Epithelial cell of esophagus (primary cell): ENCODE measurements at regions not wholly inside any gene's neighbourhood (a gene's known extent, or its start where the extent isn't known, plus 50 kb on each side); places are given as distances from the start of the nearest gene placed in this dataset.

ENCODE experiments used
- DNase-seq: peaks from one replicate; pipeline ENCODE4 v3.0.0; 2010; ENCODE audit warnings: low read depth
- H3K4me3 ChIP-seq: 2 replicates; pipeline ENCODE4 v1.5.1; 2011; ENCODE audit warnings: mild to moderate bottlenecking, low read length, control low read depth
- TF ChIP-seq, protein P1 (sequence below): IDR thresholded peaks from 2 replicates; pipeline ENCODE4 v1.5.1; 2011; ENCODE audit warnings: low read depth, mild to moderate bottlenecking, low read length, control low read depth, inconsistent platforms; ENCODE audit not compliant: insufficient read depth; ENCODE audit errors: missing control alignments

DNA sequence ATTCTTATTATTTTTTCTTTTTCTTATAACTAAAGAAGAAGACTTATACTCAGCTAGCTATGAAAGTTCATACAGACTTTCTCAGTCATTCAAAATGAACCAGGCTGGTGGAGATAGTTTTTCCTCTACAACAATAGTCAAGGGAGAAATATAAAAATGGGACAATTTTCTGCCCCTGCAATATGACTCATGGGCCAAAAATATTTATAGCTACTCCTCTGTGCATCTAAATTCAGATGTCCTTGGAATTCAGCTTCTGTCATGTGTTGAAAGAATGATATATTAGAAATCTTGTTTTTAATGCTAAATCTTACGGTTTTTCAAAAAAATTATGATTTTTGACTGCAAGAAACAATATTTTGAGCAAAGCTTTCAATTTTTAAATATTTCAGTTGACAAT, 237.2 kb upstream of the SYT10 start:
- TF ChIP-seq, protein P1, sequence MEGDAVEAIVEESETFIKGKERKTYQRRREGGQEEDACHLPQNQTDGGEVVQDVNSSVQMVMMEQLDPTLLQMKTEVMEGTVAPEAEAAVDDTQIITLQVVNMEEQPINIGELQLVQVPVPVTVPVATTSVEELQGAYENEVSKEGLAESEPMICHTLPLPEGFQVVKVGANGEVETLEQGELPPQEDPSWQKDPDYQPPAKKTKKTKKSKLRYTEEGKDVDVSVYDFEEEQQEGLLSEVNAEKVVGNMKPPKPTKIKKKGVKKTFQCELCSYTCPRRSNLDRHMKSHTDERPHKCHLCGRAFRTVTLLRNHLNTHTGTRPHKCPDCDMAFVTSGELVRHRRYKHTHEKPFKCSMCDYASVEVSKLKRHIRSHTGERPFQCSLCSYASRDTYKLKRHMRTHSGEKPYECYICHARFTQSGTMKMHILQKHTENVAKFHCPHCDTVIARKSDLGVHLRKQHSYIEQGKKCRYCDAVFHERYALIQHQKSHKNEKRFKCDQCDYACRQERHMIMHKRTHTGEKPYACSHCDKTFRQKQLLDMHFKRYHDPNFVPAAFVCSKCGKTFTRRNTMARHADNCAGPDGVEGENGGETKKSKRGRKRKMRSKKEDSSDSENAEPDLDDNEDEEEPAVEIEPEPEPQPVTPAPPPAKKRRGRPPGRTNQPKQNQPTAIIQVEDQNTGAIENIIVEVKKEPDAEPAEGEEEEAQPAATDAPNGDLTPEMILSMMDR: no peak
- no peak for DNase-seq
- no peak overlapping the region for H3K4me3 ChIP-seq

DNA sequence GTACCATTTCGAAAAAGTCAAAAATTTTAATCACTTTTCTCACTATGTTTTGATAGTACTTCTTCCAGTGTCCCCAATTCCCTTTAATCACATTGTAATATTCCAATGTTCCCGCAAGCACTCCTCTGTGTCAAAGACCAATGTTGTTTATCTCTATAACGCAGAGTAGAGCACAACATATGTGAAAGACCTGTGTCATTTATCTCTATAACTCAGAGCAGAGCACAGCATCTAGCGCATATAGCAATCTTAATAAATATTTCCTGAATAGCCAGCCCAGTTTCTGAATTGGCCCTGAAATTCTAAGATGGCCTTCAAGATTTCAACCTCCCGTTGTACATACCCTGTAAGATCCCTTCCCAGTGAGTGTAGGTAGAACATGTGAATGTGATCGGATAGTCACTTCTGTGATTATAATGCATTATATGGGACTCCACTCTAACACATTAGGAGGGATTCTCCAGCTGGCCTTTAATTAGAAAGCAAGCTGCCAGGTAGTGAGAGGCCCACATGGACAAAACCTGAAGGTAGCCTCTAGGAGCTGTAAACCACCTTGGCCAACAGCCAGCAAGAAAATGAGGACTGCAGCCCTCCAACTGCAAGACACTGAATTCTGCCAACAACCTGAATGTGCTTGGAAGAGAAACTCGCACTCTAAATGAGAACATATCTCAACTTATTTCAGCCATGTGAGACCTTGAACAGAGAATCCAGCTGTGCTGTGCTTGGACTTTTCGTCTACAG, 238.8 kb upstream of the SYT10 start:
- TF ChIP-seq, protein P1: no peak
- H3K4me3 ChIP-seq: no peak overlapping the region
- DNase-seq: no peak

DNA sequence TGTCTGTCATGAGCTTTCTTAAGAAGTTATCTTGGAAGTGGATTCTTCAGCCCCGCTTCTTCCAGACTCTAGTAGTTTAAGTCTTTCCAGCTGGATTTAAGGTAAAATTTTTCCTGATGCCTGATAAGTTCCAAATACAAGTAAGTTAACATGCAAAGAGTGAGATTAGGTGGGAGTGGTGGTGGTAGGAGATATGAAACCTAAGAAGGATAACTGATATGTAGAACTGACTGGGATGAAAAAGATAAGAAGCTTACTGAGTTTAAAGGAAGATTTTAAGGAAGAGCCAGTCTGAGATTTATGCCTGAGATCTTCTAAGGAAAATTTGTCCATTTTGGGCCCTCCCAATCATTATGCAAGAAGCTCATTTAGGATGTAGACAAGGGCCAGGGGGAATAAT, 250.9 kb upstream of the SYT10 start:
- no peak for DNase-seq
- no peak overlapping the region for H3K4me3 ChIP-seq
- TF ChIP-seq, protein P1: no peak

DNA sequence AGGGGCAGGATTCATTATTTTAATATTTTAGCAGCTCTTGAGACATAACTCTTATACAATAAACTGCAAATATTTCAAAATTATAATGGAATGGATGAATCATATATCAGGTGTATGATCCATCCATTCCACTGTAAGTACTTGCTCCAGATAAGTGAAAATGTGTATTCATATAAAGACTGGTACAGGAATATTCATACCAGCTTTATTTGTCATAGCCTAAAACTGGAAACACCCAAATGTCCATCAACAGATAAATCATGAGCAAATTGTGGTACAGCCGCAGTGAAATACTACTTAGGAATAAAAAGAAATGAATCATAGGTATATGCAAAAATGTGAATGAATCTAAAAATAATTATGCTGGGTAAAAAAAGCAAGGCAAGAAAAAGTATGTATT, 263.6 kb upstream of the SYT10 start:
- peak; percentile 55 for DNase-seq
- TF ChIP-seq, protein P1: no peak
- no peak overlapping the region for H3K4me3 ChIP-seq

DNA sequence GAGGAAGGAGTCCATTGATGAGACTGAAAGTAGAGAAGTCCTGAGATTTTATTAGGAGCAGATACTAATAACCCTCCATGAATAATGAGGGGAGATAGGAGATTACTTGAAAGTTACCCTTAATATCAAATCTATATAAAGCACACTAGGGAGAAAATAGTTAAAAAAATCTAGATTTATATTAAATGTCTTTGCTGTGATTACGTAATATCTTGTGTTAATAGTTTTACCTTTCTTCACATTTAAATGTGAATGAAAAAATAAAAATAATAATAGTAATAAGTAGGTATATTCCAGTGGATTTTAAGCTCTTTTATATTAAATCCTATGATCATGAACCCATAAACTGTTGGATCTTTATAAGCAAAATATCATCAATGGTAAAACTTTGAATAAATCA, 267.3 kb upstream of the SYT10 start:
- TF ChIP-seq, protein P1: no peak
- DNase-seq: no peak
- no peak overlapping the region for H3K4me3 ChIP-seq

DNA sequence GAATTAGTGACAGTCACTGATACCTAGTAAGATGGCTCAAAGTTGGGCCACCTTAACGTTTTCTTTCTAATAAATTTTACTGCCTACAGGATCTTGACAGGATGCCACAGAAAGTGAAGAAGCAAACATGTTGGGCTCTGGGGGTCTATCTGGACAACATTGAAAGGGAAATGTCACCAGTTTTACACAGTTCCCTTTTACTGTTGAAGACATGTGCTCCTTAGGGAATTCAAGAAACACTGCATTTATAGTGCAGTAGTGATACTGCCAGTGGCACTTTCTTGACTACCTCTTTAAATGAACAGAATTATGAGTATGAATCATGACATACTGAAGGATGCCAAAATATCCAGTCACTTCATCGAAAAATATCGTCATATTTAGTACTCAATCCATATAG, 269.3 kb upstream of the SYT10 start:
- DNase-seq: peak; percentile 1

More for the DNA sequence above, 269.3 kb upstream of the SYT10 start:
- H3K4me3 ChIP-seq: no peak overlapping the region
- TF ChIP-seq, protein P1: no peak
